ENCODE measurements at regions not wholly inside any gene's neighbourhood (a gene's known extent, or its start where the extent isn't known, plus 50 kb on each side); places are given as distances from the start of the nearest gene placed in this dataset.

DNA sequence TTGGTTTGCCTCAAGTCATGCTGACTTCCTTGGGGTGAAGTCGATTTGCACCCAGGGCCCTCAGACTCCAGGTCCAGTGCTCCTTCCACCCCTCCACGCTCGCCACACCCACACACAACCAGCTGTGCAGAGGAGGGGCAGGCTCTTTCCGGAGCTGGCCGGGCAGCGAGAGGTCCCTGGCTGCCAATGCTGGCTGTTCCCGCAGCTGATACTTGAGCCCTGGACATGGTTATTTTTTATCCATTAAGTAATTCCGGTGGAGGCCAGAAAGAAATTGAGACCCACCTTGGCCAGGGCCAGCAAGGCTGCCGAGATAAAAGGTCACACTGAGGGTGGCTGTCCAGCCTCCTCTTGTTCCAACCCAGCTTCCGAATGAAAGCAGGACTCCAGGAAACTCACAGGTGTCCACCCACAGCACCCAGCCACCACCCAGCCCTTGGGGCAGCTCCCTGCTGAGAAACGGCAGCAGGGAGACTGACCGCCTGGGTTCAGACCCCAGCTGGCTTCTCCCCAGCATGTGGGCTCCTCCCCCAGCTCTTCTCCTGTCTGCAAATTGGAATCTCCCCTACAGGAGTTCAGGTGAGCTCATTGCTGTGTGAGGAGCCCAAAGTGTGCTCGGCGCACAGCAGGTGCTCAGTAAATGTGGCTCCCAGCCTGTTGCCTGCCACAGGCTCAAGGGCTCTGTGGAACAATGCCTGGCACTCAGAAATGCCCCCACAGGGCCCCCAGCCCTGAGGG, 77.8 kb downstream of the PDGFA start:
- DNase-seq, result no peak

DNA sequence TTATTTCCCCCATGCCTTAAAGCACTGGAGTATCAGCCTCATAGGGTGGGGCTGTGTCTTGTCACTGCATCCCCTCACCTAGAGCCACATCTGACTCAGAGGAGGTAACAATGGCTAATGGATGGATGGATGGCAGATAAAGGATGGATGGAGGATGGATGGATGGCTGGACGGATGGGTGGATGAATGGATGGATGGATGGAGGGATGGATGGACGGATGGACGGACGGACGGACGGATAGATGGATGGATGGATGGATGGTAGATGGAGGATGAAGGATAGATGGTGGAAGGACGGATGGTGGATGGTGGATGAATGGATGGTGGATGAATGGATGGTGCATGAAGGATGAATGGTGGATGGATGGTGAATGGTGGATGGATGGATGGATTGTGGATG, 77.2 kb downstream of the PDGFA start:
- DNase-seq, result no peak

- DNase-seq, result no peak
Observed at GRCh38 chr7:443279-443833, 76.3 kb downstream of the PDGFA start.

- DNase-seq, result no peak
Observed at GRCh38 chr7:444606-445005, 75.0 kb downstream of the PDGFA start.

- DNase-seq, result no peak
Observed at GRCh38 chr7:445020-445419, 74.6 kb downstream of the PDGFA start.

- no peak for DNase-seq
Observed at GRCh38 chr7:445563-446288, 73.9 kb downstream of the PDGFA start.

- no peak for DNase-seq
Observed at GRCh38 chr7:446289-446935, 73.2 kb downstream of the PDGFA start.

Measured in CD4-positive, alpha-beta T cell treated with Interleukin-17A for 4 hours (primary cell).